SK-N-MC (cell line): ENCODE measurements at regions not wholly inside any gene's neighbourhood (a gene's known extent, or its start where the extent isn't known, plus 50 kb on each side); places are given as distances from the start of the nearest gene placed in this dataset.

Source experiments
- EZH2 ChIP-seq: fragments of 200-600 bp; sonication (generic); IDR thresholded peaks from one replicate; pipeline ENCODE4 v1.6.1; 2017; ENCODE audit warnings: antibody characterized with exemption
- FOXP2 ChIP-seq: optimal IDR thresholded peaks from 2 replicates; pipeline ENCODE3; 2011; ENCODE audit warnings: mild to moderate bottlenecking, moderate library complexity; ENCODE audit not compliant: insufficient read depth; ENCODE audit errors: extremely low read length, control extremely low read depth
- POLR2AphosphoS5 ChIP-seq: IDR thresholded peaks from 2 replicates; pipeline ENCODE4 v1.6.1; 2012; ENCODE audit warnings: mild to moderate bottlenecking, low read depth, low read length, borderline replicate concordance

DNA sequence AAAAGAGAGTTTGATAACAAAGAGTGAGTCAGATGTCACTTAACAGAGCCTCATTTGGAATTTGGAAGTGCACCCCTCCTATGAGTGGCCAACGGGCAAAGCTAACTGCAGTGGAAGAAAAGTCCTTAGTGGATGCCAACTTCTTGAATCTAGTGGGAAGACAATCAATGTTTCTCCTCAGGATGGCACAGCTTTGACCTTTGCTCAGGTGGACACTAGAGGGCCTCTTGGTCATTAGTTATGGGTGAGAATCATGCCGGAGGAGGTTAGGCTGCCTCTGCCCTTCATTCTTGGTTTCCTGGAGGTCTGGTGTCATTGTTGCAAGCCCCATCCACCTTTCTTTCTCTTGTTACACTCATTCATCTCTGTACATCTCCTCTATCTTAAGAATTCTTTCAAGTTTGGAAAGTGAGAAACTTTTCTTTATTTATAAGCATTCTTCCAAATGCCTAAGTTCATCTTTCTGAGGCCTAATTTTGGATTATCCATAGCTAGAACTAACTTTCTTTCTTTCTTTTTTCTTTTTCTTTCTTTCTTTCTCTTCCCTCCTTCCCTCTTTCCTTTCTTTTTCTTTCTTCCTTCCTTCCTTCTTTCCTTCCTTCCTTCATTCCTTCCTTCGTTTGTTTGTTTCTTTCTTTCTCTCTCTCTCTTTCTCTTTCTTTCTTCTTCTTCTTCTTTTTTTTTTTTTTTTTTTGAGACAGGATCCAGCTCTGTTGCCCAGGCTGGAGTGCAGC is 327.2 kb upstream of the TSHZ3 start:
- TF ChIP-seq EZH2 (no peak), POLR2AphosphoS5 (no peak), FOXP2 (no peak)
